Esophagus muscularis mucosa (tissue), 4 donors: ENCODE measurements at regions not wholly inside any gene's neighbourhood (a gene's known extent, or its start where the extent isn't known, plus 50 kb on each side); places are given as distances from the start of the nearest gene placed in this dataset.

Experiments
- DNase-seq: peaks from one replicate; pipeline ENCODE4 v3.0.0-alpha.2; 2017; ENCODE audit errors: extremely low spot score
- H3K27ac ChIP-seq, 4 donors: fragments of 200-600 bp; sonication (generic); replicated peaks in 1 of 4; 1 replicate in 3 of 4; 2 replicates in 1 of 4; pipeline ENCODE4 v1.5.1; 2016 to 2019; ENCODE audit warnings: mild to moderate bottlenecking in 1 of 4
- H3K27me3 ChIP-seq, 4 donors: fragments of 200-600 bp; sonication (generic); one replicate each; pipeline versions ENCODE4 v1.5.1 to v1.6.0; 2016 to 2019
- H3K36me3 ChIP-seq, 4 donors: fragments of 200-600 bp; sonication (generic); one replicate each; pipeline ENCODE4 v1.5.1; 2016 to 2019
- H3K4me1 ChIP-seq, 4 donors: fragments of 200-600 bp; sonication (generic); one replicate each; pipeline ENCODE4 v1.5.1; 2016 to 2019
- H3K4me3 ChIP-seq, 4 donors: fragments of 200-600 bp; sonication (generic); 1 replicate in 2 of 4; 2 replicates in 2 of 4; pipeline ENCODE4 v1.5.1; 2016 to 2019; ENCODE audit warnings: mild to moderate bottlenecking in 4 of 4, moderate library complexity in 1 of 4
- H3K9me3 ChIP-seq, 4 donors: fragments of 200-600 bp; sonication (generic); 1 replicate in 3 of 4; 2 replicates in 1 of 4; pipeline ENCODE4 v1.5.1; 2016 to 2019
- CTCF ChIP-seq, 3 experiments: fragments of 200-600 bp in 2 of 3; fragments of 450-650 bp in 1 of 3; sonication (generic) in 2 of 3; IDR thresholded peaks; one replicate each; pipeline ENCODE4 v1.5.1; 2017 to 2019; ENCODE audit warnings: antibody characterized with exemption in 3 of 3, mild to moderate bottlenecking in 2 of 3, moderate library complexity in 1 of 3
- EP300 ChIP-seq: sonication (generic); formaldehyde crosslinking; IDR thresholded peaks from one replicate; pipeline ENCODE4 v1.6.1; 2017; ENCODE audit warnings: antibody characterized with exemption
- POLR2A ChIP-seq: fragments of 450-650 bp; IDR thresholded peaks from one replicate; pipeline ENCODE4 v1.6.1; 2017; ENCODE audit warnings: antibody characterized with exemption, moderate library complexity, mild to moderate bottlenecking, low read depth
- POLR2AphosphoS5 ChIP-seq, 2 donors: sonication (generic); formaldehyde crosslinking; IDR thresholded peaks; one replicate each; pipeline ENCODE4 v1.6.1; 2017; ENCODE audit warnings: antibody characterized with exemption in 2 of 2
- WGBS: methylation state at CpG from one replicate; pipeline ENCODE4 v1.1.5; 2018; 5-methylcytosine and 5-hydroxymethylcytosine counted together
- intact Hi-C: fragments of 100-400 bp; cut with DNase I; formaldehyde crosslinking; loops from one replicate; pipeline ENCODE4 v1.15.1; 2023

- TF ChIP-seq CTCF (IDR thresholded peaks at IDR 0.05) = no peak
- no peak for TF ChIP-seq EP300
- intact Hi-C loops = no loop called here
- WGBS = 74% methylated on average over 6 of the region's 7 CpGs
- H3K9me3 ChIP-seq = no peaks in the 10 kb centered on the region
- no peak overlapping the region for H3K4me3 ChIP-seq
- peaks cover 12 to 27% (median 21%) of the 10 kb centered on the region in 4 donors for H3K4me1 ChIP-seq
- no peaks in the 10 kb centered on the region for H3K27me3 ChIP-seq
- H3K36me3 ChIP-seq = no peaks in the 10 kb centered on the region
- DNase-seq = no peak
- H3K27ac ChIP-seq = peak overlapping the region in 3 of 4 donors; percentile 21 to 55 (median 28)
Observed at GRCh38 chr2:62306751-62307468, 111.0 kb downstream of the B3GNT2 start.

- H3K27ac ChIP-seq = peak overlapping the region in 2 of 4 donors; percentile 2 to 19
- no peak overlapping the region for H3K4me3 ChIP-seq
- no peaks in the 10 kb centered on the region for H3K36me3 ChIP-seq
- no peak for TF ChIP-seq EP300
- TF ChIP-seq POLR2A = no peak
- TF ChIP-seq POLR2AphosphoS5 (IDR thresholded peaks at IDR 0.05) = no peak
- TF ChIP-seq CTCF (IDR thresholded peaks at IDR 0.05) = no peak
- no peaks in the 10 kb centered on the region for H3K27me3 ChIP-seq
- 84% methylated on average over 10 of the region's 12 CpGs for WGBS
- DNase-seq = no peak
- H3K4me1 ChIP-seq = peaks cover 12 to 27% (median 21%) of the 10 kb centered on the region in 4 donors
- H3K9me3 ChIP-seq = no peaks in the 10 kb centered on the region
- intact Hi-C loops = no loop called here
Observed at GRCh38 chr2:62305421-62306176, 109.7 kb downstream of the B3GNT2 start.

- H3K36me3 ChIP-seq = no peaks in the 10 kb centered on the region
- no peak for DNase-seq
- 70% methylated on average over 9 of the region's 13 CpGs for WGBS
- intact Hi-C loops = no loop called here
- no peaks in the 10 kb centered on the region for H3K27me3 ChIP-seq
- H3K27ac ChIP-seq = peak overlapping the region in 3 of 4 donors; percentile 19 to 56 (median 48)
- no peak overlapping the region for H3K4me3 ChIP-seq
- TF ChIP-seq POLR2AphosphoS5 (IDR thresholded peaks at IDR 0.05) = peak; percentile 53 to 62
- no peak for TF ChIP-seq EP300
- no peak for TF ChIP-seq POLR2A
- TF ChIP-seq CTCF (IDR thresholded peaks at IDR 0.05) = no peak
- peaks cover 7 to 27% (median 19%) of the 10 kb centered on the region in 4 donors for H3K4me1 ChIP-seq
- no peaks in the 10 kb centered on the region for H3K9me3 ChIP-seq
Observed at GRCh38 chr2:62304429-62305417, 108.8 kb downstream of the B3GNT2 start.

- no peak for DNase-seq
- H3K9me3 ChIP-seq = no peaks in the 10 kb centered on the region
- intact Hi-C loops = no loop called here
- no peaks in the 10 kb centered on the region for H3K27me3 ChIP-seq
- TF ChIP-seq POLR2AphosphoS5 (IDR thresholded peaks at IDR 0.05) (no peak), POLR2A (no peak), EP300 (no peak), CTCF (IDR thresholded peaks at IDR 0.05) (no peak)
- peak overlapping the region in 3 of 4 donors; percentile 13 to 56 (median 48) for H3K27ac ChIP-seq
- 85% methylated on average over 3 of the region's 3 CpGs for WGBS
- H3K36me3 ChIP-seq = no peaks in the 10 kb centered on the region
- peaks cover 0 to 27% (median 19%) of the 10 kb centered on the region in 4 donors for H3K4me1 ChIP-seq
- no peak overlapping the region for H3K4me3 ChIP-seq
Observed at GRCh38 chr2:62303788-62304187, 107.9 kb downstream of the B3GNT2 start.
